Keratinocyte (primary cell): ENCODE measurements at regions not wholly inside any gene's neighbourhood (a gene's known extent, or its start where the extent isn't known, plus 50 kb on each side); places are given as distances from the start of the nearest gene placed in this dataset.

ENCODE experiments used
- DNase-seq: peaks from one replicate; pipeline ENCODE4 v3.0.0-alpha.2; 2011; ENCODE audit warnings: low read depth, missing footprints, low spot score
- FAIRE-seq: peaks from 2 replicates; lab custom pipeline; 2011; peaks lifted over from hg19 to GRCh38; lab: Jason Lieb, UNC
- H2AFZ ChIP-seq: 2 replicates; pipeline ENCODE4 v1.6.0; 2012; ENCODE audit warnings: low read length, control low read depth, inconsistent platforms; ENCODE audit not compliant: control insufficient read depth
- H3K27ac ChIP-seq: 2 replicates; pipeline ENCODE4 v1.5.1; 2011; ENCODE audit warnings: low read length; ENCODE audit not compliant: control insufficient read depth, insufficient read depth
- H3K27me3 ChIP-seq: 3 replicates; pipeline ENCODE4 v1.6.0; 2011; ENCODE audit warnings: low read length; ENCODE audit not compliant: control insufficient read depth, insufficient read depth; ENCODE audit errors: extremely low read depth
- H3K36me3 ChIP-seq, 2 experiments: 2 replicates in 1 of 2; 3 replicates in 1 of 2; pipeline ENCODE4 v1.5.1; 2011; ENCODE audit warnings: low read length in 2 of 2, mild to moderate bottlenecking in 1 of 2; ENCODE audit not compliant: control insufficient read depth in 2 of 2, insufficient read depth in 2 of 2; ENCODE audit errors: extremely low read depth in 1 of 2
- H3K4me1 ChIP-seq: 3 replicates; pipeline ENCODE4 v1.5.1; 2011; ENCODE audit warnings: low read length; ENCODE audit not compliant: control insufficient read depth, insufficient read depth; ENCODE audit errors: extremely low read depth
- H3K4me2 ChIP-seq: 3 replicates; pipeline ENCODE4 v1.6.0; 2011; ENCODE audit warnings: low read depth, low read length; ENCODE audit not compliant: control insufficient read depth, insufficient read depth; ENCODE audit errors: extremely low read depth
- H3K4me3 ChIP-seq, 3 experiments: fragments of 200-600 bp in 1 of 3; sonication (generic) in 1 of 3; 2 replicates in 2 of 3; 3 replicates in 1 of 3; pipeline ENCODE4 v1.5.1; 2011 to 2016; ENCODE audit warnings: low read length in 3 of 3, mild to moderate bottlenecking in 3 of 3, control low read depth in 2 of 3, inconsistent platforms in 1 of 3, low read depth in 1 of 3, mixed read lengths in 1 of 3, mixed run types in 1 of 3, moderate library complexity in 1 of 3; ENCODE audit not compliant: control insufficient read depth in 2 of 3, insufficient read depth in 2 of 3; ENCODE audit errors: extremely low read depth in 1 of 3
- H3K79me2 ChIP-seq: 2 replicates; pipeline ENCODE4 v1.6.0; 2012; ENCODE audit warnings: low read length; ENCODE audit not compliant: control insufficient read depth, insufficient read depth
- H3K9ac ChIP-seq: 3 replicates; pipeline ENCODE4 v1.6.0; 2011; ENCODE audit warnings: low read length; ENCODE audit not compliant: control insufficient read depth, insufficient read depth; ENCODE audit errors: extremely low read depth
- H3K9me1 ChIP-seq: 3 replicates; pipeline ENCODE4 v1.6.0; 2011; ENCODE audit warnings: low read length; ENCODE audit not compliant: control insufficient read depth, insufficient read depth; ENCODE audit errors: extremely low read depth
- H3K9me3 ChIP-seq: 2 replicates; pipeline ENCODE4 v1.5.1; 2012; ENCODE audit warnings: low read depth, low read length; ENCODE audit not compliant: control insufficient read depth
- H4K20me1 ChIP-seq: 3 replicates; pipeline ENCODE4 v1.6.0; 2011; ENCODE audit warnings: low read length; ENCODE audit not compliant: control insufficient read depth, insufficient read depth; ENCODE audit errors: extremely low read depth
- CTCF ChIP-seq, 3 experiments: IDR thresholded peaks in 1 of 3; conservative IDR thresholded peaks in 1 of 3; optimal IDR thresholded peaks in 1 of 3; 2 replicates in 2 of 3; 3 replicates in 1 of 3; pipeline versions ENCODE3 to v1.5.1; 2011; ENCODE audit warnings: low read length in 3 of 3, mild to moderate bottlenecking in 3 of 3, moderate library complexity in 2 of 3, control low read depth in 1 of 3, inconsistent platforms in 1 of 3; ENCODE audit not compliant: insufficient read depth in 2 of 3; ENCODE audit errors: extremely low read depth in 1 of 3
- EZH2 ChIP-seq: IDR thresholded peaks from one replicate; pipeline ENCODE4 v1.6.1; 2012; ENCODE audit warnings: inconsistent platforms, mild to moderate bottlenecking, low read length, moderate library complexity
- dilution Hi-C: fragments of 300-500 bp; cut with MboI; formaldehyde crosslinking; loops from one replicate; pipeline ENCODE4 v1.7.0; 2020; ENCODE audit warnings: low sequenced_read_pairs; ENCODE audit not compliant: extremely low pct_ligation_motif_present

- dilution Hi-C loops = no loop called here
- H3K9me3 ChIP-seq = no peaks in the 10 kb centered on the region
- no peak overlapping the region for H3K27ac ChIP-seq
- H3K79me2 ChIP-seq = no peaks in the 10 kb centered on the region
- no peaks in the 10 kb centered on the region for H3K36me3 ChIP-seq
- H3K9me1 ChIP-seq = no peaks in the 10 kb centered on the region
- FAIRE-seq (no peak), DNase-seq (no peak)
- H2AFZ ChIP-seq = no peak overlapping the region
- TF ChIP-seq EZH2 (no peak), CTCF (optimal IDR thresholded peaks at IDR 0.05 in 1 of 3, IDR thresholded peaks at IDR 0.05 in 1 of 3, conservative IDR thresholded peaks at IDR 0.05 in 1 of 3; ENCODE audit: extremely low read depth in 1 of 3, insufficient read depth in 2 of 3, low read length in 3 of 3) (no peak)
- no peaks in the 10 kb centered on the region for H4K20me1 ChIP-seq
- H3K27me3 ChIP-seq = no peaks in the 10 kb centered on the region
- no peak overlapping the region for H3K4me2 ChIP-seq
- no peak overlapping the region for H3K9ac ChIP-seq
- no peak overlapping the region for H3K4me3 ChIP-seq
- no peaks in the 10 kb centered on the region for H3K4me1 ChIP-seq
These were observed 308.0 kb upstream of the NREP start for GRCh38 chr5:112064956-112065355.

GRCh38 chr5:112064271-112064701, 307.3 kb upstream of the NREP start:
- no peaks in the 10 kb centered on the region for H3K36me3 ChIP-seq
- H3K4me2 ChIP-seq = no peak overlapping the region
- no peaks in the 10 kb centered on the region for H3K27me3 ChIP-seq
- H3K4me3 ChIP-seq = no peak overlapping the region
- FAIRE-seq (no peak), DNase-seq (no peak)
- dilution Hi-C loops = no loop called here
- no peaks in the 10 kb centered on the region for H3K9me1 ChIP-seq
- no peak for TF ChIP-seq EZH2
- TF ChIP-seq CTCF (optimal IDR thresholded peaks at IDR 0.05 in 1 of 3, IDR thresholded peaks at IDR 0.05 in 1 of 3, conservative IDR thresholded peaks at IDR 0.05 in 1 of 3; ENCODE audit: extremely low read depth in 1 of 3, insufficient read depth in 2 of 3, low read length in 3 of 3) = no peak
- H2AFZ ChIP-seq = no peak overlapping the region
- H3K9me3 ChIP-seq = no peaks in the 10 kb centered on the region
- no peaks in the 10 kb centered on the region for H4K20me1 ChIP-seq
- H3K4me1 ChIP-seq = no peaks in the 10 kb centered on the region
- no peaks in the 10 kb centered on the region for H3K79me2 ChIP-seq
- no peak overlapping the region for H3K27ac ChIP-seq
- no peak overlapping the region for H3K9ac ChIP-seq
